ENCODE measurements at regions not wholly inside any gene's neighbourhood (a gene's known extent, or its start where the extent isn't known, plus 50 kb on each side); places are given as distances from the start of the nearest gene placed in this dataset.

- TF ChIP-seq RAD21 (IDR thresholded peaks at IDR 0.05; ENCODE audit: low read depth) (no peak), EGR1 (IDR thresholded peaks at IDR 0.05) (no peak), YY1 (IDR thresholded peaks at IDR 0.05; ENCODE audit: low read depth) (no peak), USF1 (IDR thresholded peaks at IDR 0.05) (no peak), MAX (IDR thresholded peaks at IDR 0.05) (no peak), REST (IDR thresholded peaks at IDR 0.05; ENCODE audit: low read depth) (no peak), TAF1 (IDR thresholded peaks at IDR 0.05; ENCODE audit: low read depth) (no peak)
Observed at GRCh38 chr9:89768051-89768450, 163.2 kb downstream of the GADD45G start.
